GM12878 (cell line): ENCODE measurements at regions not wholly inside any gene's neighbourhood (a gene's known extent, or its start where the extent isn't known, plus 50 kb on each side); places are given as distances from the start of the nearest gene placed in this dataset.

ENCODE experiments used
- ATAC-seq: fragments of 200-7000 bp; cut with Tn5 transposase; 3 replicates; pipeline ENCODE4 v1.9.1; 2020; ENCODE audit warnings: mild to moderate bottlenecking, moderate library complexity
- BruUV-seq: library from RNA; stranded (reverse); fragments of 400-500 nt; replicated peaks from 2 replicates; lab custom pipeline; 2021; lab: Mats Ljungman, UMichigan
- CTCF ChIA-PET: fragments of 300-600 bp; sonication (Branson Sonifier 250); formaldehyde crosslinking; extraction: SDS; loops from one replicate; lab custom pipeline; 2021; ENCODE audit warnings: inconsistent platforms; lab: Yijun Ruan, JAX
- POLR2A ChIA-PET: fragments of 350-600 bp; formaldehyde crosslinking; extraction: SDS; loops from one replicate; lab custom pipeline; 2021; ENCODE audit warnings: inconsistent platforms; lab: Charles Lee
- RAD21 ChIA-PET: fragments of 300-600 bp; sonication (Branson Sonifier 250); formaldehyde crosslinking; loops from one replicate; lab custom pipeline; 2023; ENCODE audit warnings: antibody characterized with exemption; ENCODE audit not compliant: unreplicated experiment; lab: Charles Lee
- SMC1A ChIA-PET: fragments of 300-600 bp; sonication (Branson Sonifier 250); formaldehyde crosslinking; loops from one replicate; lab custom pipeline; 2023; ENCODE audit not compliant: unreplicated experiment, uncharacterized antibody; lab: Charles Lee
- DNase-seq: peaks from one replicate; pipeline ENCODE4 v3.0.0-alpha.2; 2011; ENCODE audit warnings: low read depth, low spot score
- FAIRE-seq: peaks from 3 replicates; lab custom pipeline; 2011; peaks lifted over from hg19 to GRCh38; lab: Jason Lieb, UNC
- H2AFZ ChIP-seq: 2 replicates; pipeline ENCODE4 v1.6.0; 2011; ENCODE audit warnings: low read depth, low read length, control low read depth; ENCODE audit not compliant: control insufficient read depth
- H3K27ac ChIP-seq: 2 replicates; pipeline ENCODE4 v1.5.1; 2011; ENCODE audit warnings: control low read depth; ENCODE audit not compliant: control insufficient read depth, insufficient read depth
- H3K27me3 ChIP-seq, 2 experiments: replicated peaks in 1 of 2; 2 replicates each; pipeline versions ENCODE4 v1.6.0 to v1.6.1; 2011; ENCODE audit warnings: low read length in 1 of 2; ENCODE audit not compliant: control insufficient read depth in 2 of 2, insufficient read depth in 2 of 2
- H3K36me3 ChIP-seq, 2 experiments: 2 replicates each; pipeline ENCODE4 v1.5.1; 2011; ENCODE audit warnings: low read length in 1 of 2; ENCODE audit not compliant: control insufficient read depth in 2 of 2, insufficient read depth in 2 of 2
- H3K4me1 ChIP-seq: 2 replicates; pipeline ENCODE4 v1.6.1; 2011; ENCODE audit warnings: mild to moderate bottlenecking, low read length, moderate library complexity, mixed read lengths; ENCODE audit not compliant: control insufficient read depth, insufficient read depth
- H3K4me2 ChIP-seq: 2 replicates; pipeline ENCODE4 v1.6.0; 2011; ENCODE audit warnings: control low read depth; ENCODE audit not compliant: control insufficient read depth, insufficient read depth
- H3K4me3 ChIP-seq: fragments of 200-600 bp; sonication (generic); 2 replicates; pipeline ENCODE4 v1.5.1; 2016
- H3K79me2 ChIP-seq: 2 replicates; pipeline ENCODE4 v1.6.0; 2011; ENCODE audit warnings: low read length; ENCODE audit not compliant: control insufficient read depth, insufficient read depth
- H3K9ac ChIP-seq: 2 replicates; pipeline ENCODE4 v1.8.0; 2011; ENCODE audit warnings: low read length, control low read depth, mixed read lengths; ENCODE audit not compliant: control insufficient read depth, insufficient read depth
- H3K9me3 ChIP-seq: replicated peaks from 3 replicates; pipeline ENCODE4 v1.5.1; 2011; ENCODE audit warnings: mild to moderate bottlenecking, low read length; ENCODE audit not compliant: control insufficient read depth, insufficient read depth
- H4K20me1 ChIP-seq: 2 replicates; pipeline ENCODE4 v1.6.0; 2011; ENCODE audit not compliant: control insufficient read depth, insufficient read depth
- HCFC1 ChIP-seq: fragments of 150-350 bp; IDR thresholded peaks from 2 replicates; pipeline ENCODE4 v1.6.1; 2014; ENCODE audit warnings: low read length
- HDAC2 ChIP-seq: fragments of 200-600 bp; sonication (generic); IDR thresholded peaks from 2 replicates; pipeline ENCODE4 v1.6.1; 2017
- JUNB ChIP-seq: IDR thresholded peaks from 2 replicates; pipeline ENCODE4 v1.6.1; 2016; ENCODE audit warnings: antibody characterized with exemption, mild to moderate bottlenecking
- KLF5 ChIP-seq: fragments of 450-650 bp; IDR thresholded peaks from 2 replicates; pipeline ENCODE4 v1.6.1; 2014; ENCODE audit warnings: mild to moderate bottlenecking; ENCODE audit not compliant: partially characterized antibody
- MTA2 ChIP-seq: fragments of 450-650 bp; IDR thresholded peaks from 2 replicates; pipeline ENCODE4 v1.6.1; 2016; ENCODE audit warnings: low read depth, mild to moderate bottlenecking, moderate library complexity
- NFIC ChIP-seq: IDR thresholded peaks from 2 replicates; pipeline ENCODE4 v1.6.1; 2012; ENCODE audit warnings: low read depth, mild to moderate bottlenecking, inconsistent platforms, low read length, moderate library complexity
- RFX5 ChIP-seq: IDR thresholded peaks from 2 replicates; pipeline ENCODE4 v1.6.1; 2011; ENCODE audit warnings: low read depth, low read length, improper control_type of control experiment
- SIX5 ChIP-seq: IDR thresholded peaks from 2 replicates; pipeline ENCODE4 v1.6.1; 2011; ENCODE audit warnings: mild to moderate bottlenecking, low read depth, low read length, moderate library complexity; ENCODE audit not compliant: severe bottlenecking
- SREBF2 ChIP-seq: IDR thresholded peaks from 2 replicates; pipeline ENCODE4 v1.6.1; 2012; ENCODE audit warnings: mild to moderate bottlenecking, low read length
- WGBS: methylation state at CpG from one replicate; pipeline ENCODE4 v1.1.6; 2016; ENCODE audit warnings: low lambda C conversion rate; ENCODE audit not compliant: insufficient replicate concordance, insufficient coverage; ENCODE audit errors: missing lambda C conversion rate; 5-methylcytosine and 5-hydroxymethylcytosine counted together
- in situ Hi-C: fragments of 300-500 bp; cut with MboI; formaldehyde crosslinking; loops from 9 replicates; pipeline ENCODE4 v1.14.3; 2018; ENCODE audit warnings: mixed read lengths
- intact Hi-C: fragments of 100-400 bp; cut with micrococcal nuclease; formaldehyde crosslinking; loops from one replicate; pipeline ENCODE4 v1.14.2; 2022; ENCODE audit not compliant: unreplicated experiment
- TF ChIP-seq, protein P1 (sequence below): fragments of 450-650 bp; IDR thresholded peaks from 2 replicates; pipeline ENCODE4 v1.6.1; 2017; ENCODE audit warnings: mild to moderate bottlenecking, low read depth, inconsistent platforms; ENCODE audit not compliant: poor library complexity, severe bottlenecking
- TF ChIP-seq, protein P2 (sequence below), 3 experiments: IDR thresholded peaks in 2 of 3; conservative IDR thresholded peaks in 1 of 3; 2 replicates each; pipeline ENCODE4 v1.5.1; 2011; ENCODE audit warnings: low read depth in 3 of 3, low read length in 3 of 3, mild to moderate bottlenecking in 3 of 3, control low read depth in 2 of 3, moderate library complexity in 2 of 3, inconsistent platforms in 1 of 3, mixed read lengths in 1 of 3; ENCODE audit not compliant: control insufficient read depth in 2 of 3, insufficient read depth in 1 of 3; ENCODE audit errors: extremely low read depth in 1 of 3
- TF ChIP-seq, protein P3 (sequence below): fragments of 450-650 bp; IDR thresholded peaks from 2 replicates; pipeline ENCODE4 v1.6.1; 2016; ENCODE audit warnings: mild to moderate bottlenecking
- TF ChIP-seq, protein P4 (sequence below): fragments of 450-650 bp; IDR thresholded peaks from 2 replicates; pipeline ENCODE4 v1.6.1; 2017; ENCODE audit warnings: mild to moderate bottlenecking

DNA sequence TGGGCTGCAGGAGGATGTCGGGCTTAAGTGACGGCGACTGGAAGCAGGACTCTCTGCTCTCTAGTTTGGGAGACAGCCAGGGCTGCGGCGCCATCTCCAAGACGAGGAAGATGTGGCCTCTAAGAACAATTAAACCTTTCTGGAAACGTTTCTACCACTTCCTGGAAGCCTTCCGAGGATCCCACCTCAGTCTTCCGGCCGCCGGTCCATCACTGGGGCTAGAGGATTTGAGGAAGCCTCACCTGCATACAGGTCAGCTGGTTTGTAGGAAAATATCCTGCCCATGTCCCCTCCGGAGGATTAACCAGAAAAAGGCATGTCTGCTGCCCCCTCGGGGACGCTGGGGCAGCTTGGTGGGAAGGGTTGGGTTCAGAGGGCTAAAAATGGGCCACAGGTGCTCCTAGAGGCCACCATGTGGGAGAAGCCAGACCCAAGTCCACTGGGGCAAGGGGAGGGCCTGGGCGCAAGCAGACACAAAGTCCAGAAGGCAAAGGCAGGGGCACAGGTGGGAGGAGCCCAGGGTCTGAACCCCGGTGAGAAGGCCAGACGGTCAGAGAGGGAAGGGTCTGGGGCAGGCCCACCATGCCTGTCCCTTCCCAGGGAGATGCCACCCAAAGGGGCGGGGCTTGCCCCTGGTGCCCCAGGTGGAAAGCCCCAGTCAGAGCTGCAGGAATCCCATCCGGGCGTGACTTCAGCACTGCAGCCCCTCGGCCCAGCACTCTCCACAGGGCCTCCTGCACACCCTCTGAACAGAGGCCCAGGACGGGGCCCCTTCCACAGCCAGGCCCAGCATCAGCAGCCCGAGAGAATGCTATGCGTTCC lies 82.2 kb upstream of the ID2 start (continued):
- TF ChIP-seq MTA2, result no peak
- TF ChIP-seq, protein P1, sequence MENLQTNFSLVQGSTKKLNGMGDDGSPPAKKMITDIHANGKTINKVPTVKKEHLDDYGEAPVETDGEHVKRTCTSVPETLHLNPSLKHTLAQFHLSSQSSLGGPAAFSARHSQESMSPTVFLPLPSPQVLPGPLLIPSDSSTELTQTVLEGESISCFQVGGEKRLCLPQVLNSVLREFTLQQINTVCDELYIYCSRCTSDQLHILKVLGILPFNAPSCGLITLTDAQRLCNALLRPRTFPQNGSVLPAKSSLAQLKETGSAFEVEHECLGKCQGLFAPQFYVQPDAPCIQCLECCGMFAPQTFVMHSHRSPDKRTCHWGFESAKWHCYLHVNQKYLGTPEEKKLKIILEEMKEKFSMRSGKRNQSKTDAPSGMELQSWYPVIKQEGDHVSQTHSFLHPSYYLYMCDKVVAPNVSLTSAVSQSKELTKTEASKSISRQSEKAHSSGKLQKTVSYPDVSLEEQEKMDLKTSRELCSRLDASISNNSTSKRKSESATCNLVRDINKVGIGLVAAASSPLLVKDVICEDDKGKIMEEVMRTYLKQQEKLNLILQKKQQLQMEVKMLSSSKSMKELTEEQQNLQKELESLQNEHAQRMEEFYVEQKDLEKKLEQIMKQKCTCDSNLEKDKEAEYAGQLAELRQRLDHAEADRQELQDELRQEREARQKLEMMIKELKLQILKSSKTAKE, result no peak
- TF ChIP-seq, protein P2, sequence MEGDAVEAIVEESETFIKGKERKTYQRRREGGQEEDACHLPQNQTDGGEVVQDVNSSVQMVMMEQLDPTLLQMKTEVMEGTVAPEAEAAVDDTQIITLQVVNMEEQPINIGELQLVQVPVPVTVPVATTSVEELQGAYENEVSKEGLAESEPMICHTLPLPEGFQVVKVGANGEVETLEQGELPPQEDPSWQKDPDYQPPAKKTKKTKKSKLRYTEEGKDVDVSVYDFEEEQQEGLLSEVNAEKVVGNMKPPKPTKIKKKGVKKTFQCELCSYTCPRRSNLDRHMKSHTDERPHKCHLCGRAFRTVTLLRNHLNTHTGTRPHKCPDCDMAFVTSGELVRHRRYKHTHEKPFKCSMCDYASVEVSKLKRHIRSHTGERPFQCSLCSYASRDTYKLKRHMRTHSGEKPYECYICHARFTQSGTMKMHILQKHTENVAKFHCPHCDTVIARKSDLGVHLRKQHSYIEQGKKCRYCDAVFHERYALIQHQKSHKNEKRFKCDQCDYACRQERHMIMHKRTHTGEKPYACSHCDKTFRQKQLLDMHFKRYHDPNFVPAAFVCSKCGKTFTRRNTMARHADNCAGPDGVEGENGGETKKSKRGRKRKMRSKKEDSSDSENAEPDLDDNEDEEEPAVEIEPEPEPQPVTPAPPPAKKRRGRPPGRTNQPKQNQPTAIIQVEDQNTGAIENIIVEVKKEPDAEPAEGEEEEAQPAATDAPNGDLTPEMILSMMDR (IDR thresholded peaks at IDR 0.05 in 2 of 3, conservative IDR thresholded peaks at IDR 0.05 in 1 of 3; ENCODE audit: control insufficient read depth in 2 of 3, extremely low read depth in 1 of 3, insufficient read depth in 1 of 3, low read depth in 3 of 3, low read length in 3 of 3), result no peak
- no peak for TF ChIP-seq HDAC2
- no peak for TF ChIP-seq HCFC1
- no peak for TF ChIP-seq JUNB
- TF ChIP-seq NFIC, result no peak

DNA sequence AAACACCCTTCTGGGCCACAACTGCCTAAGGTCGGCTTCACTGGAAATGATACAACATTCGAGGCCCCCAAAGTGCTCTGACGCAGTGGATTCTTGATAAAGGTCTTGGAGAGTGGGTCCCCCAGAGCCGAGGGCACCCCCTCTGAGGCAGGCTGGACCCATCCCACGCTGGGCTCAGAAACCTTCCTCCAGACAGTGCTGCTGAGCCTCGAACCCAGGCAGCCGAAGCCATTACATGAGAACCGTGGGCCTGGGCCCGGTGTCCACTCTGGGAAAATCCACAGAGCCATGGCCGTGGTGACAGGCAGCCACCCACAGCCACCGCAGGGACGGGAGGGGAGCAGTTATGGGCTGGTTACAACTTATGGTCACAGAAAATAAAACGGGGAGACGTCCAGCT lies 81.4 kb upstream of the ID2 start:
- Histone ChIP-seq H3K4me2 (no peak overlapping the region), H3K36me3 (no peaks in the 10 kb centered on the region), H3K4me3 (no peak overlapping the region), H3K27me3 (no peaks in the 10 kb centered on the region), H3K9ac (no peak overlapping the region), H3K79me2 (no peaks in the 10 kb centered on the region), H3K4me1 (peaks cover 5% of the 10 kb centered on the region; the same call in 1 of the 2 replicates), H3K9me3 (no peaks in the 10 kb centered on the region), H3K27ac (no peak overlapping the region), H4K20me1 (no peaks in the 10 kb centered on the region), H2AFZ (no peak overlapping the region)
- BruUV-seq, result no TSS peak
- in situ Hi-C loops (no loop called here), intact Hi-C loops (loop anchor here (10.0 kb wide), 1 partner anchor 296 kb away; no protein-coding TSS in a partner anchor)
- 67% methylated on average over 14 of the region's 14 CpGs for WGBS
- DNase-seq, result no peak
- SMC1A ChIA-PET, result no interaction called here
- RAD21 ChIA-PET, result no interaction called here
- ATAC-seq, result no peak
- POLR2A ChIA-PET, result no interaction called here
- no peak for FAIRE-seq
- CTCF ChIA-PET, result no interaction called here
- TF ChIP-seq SIX5 (no peak), KLF5 (no peak), SREBF2 (no peak), RFX5 (no peak)
- TF ChIP-seq, protein P3, sequence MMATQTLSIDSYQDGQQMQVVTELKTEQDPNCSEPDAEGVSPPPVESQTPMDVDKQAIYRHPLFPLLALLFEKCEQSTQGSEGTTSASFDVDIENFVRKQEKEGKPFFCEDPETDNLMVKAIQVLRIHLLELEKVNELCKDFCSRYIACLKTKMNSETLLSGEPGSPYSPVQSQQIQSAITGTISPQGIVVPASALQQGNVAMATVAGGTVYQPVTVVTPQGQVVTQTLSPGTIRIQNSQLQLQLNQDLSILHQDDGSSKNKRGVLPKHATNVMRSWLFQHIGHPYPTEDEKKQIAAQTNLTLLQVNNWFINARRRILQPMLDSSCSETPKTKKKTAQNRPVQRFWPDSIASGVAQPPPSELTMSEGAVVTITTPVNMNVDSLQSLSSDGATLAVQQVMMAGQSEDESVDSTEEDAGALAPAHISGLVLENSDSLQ, result no peak
- TF ChIP-seq, protein P4, sequence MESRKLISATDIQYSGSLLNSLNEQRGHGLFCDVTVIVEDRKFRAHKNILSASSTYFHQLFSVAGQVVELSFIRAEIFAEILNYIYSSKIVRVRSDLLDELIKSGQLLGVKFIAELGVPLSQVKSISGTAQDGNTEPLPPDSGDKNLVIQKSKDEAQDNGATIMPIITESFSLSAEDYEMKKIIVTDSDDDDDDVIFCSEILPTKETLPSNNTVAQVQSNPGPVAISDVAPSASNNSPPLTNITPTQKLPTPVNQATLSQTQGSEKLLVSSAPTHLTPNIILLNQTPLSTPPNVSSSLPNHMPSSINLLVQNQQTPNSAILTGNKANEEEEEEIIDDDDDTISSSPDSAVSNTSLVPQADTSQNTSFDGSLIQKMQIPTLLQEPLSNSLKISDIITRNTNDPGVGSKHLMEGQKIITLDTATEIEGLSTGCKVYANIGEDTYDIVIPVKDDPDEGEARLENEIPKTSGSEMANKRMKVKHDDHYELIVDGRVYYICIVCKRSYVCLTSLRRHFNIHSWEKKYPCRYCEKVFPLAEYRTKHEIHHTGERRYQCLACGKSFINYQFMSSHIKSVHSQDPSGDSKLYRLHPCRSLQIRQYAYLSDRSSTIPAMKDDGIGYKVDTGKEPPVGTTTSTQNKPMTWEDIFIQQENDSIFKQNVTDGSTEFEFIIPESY, result no peak
